ENCODE measurements at regions not wholly inside any gene's neighbourhood (a gene's known extent, or its start where the extent isn't known, plus 50 kb on each side); places are given as distances from the start of the nearest gene placed in this dataset.

GRCh38 chr3:146873748-146874147 is 268.6 kb upstream of the PLSCR5 start:
- no peak overlapping the region for H3K4me3 Mint-ChIP-seq
- H3K36me3 Mint-ChIP-seq (ENCODE audit: insufficient read depth in 2 of 2), result peaks cover 0 to 5% of the 10 kb centered on the region in 2 donors
- peaks cover 13 to 24% of the 10 kb centered on the region in 2 donors for H3K9me3 Mint-ChIP-seq
- no peak for ATAC-seq (replicated peaks in 1 of 2)
- no peak for DNase-seq
- H3K4me1 Mint-ChIP-seq (ENCODE audit: low read depth), result no peaks in the 10 kb centered on the region
- no peaks in the 10 kb centered on the region for H3K27me3 Mint-ChIP-seq (ENCODE audit: low read depth)
- H3K27ac Mint-ChIP-seq, result no peak overlapping the region

GRCh38 chr3:146865175-146865755 is 260.1 kb upstream of the PLSCR5 start:
- no peak for ATAC-seq (replicated peaks in 1 of 2)
- Mint-ChIP-seq H3K4me3 (no peak overlapping the region), H3K9me3 (peaks cover 0 to 5% of the 10 kb centered on the region in 2 donors), H3K27me3 (ENCODE audit: low read depth) (no peaks in the 10 kb centered on the region), H3K4me1 (ENCODE audit: low read depth) (no peaks in the 10 kb centered on the region), H3K27ac (no peak overlapping the region), H3K36me3 (ENCODE audit: insufficient read depth in 2 of 2) (no peaks in the 10 kb centered on the region)
- DNase-seq, result no peak

GRCh38 chr3:146861262-146861661 is 256.1 kb upstream of the PLSCR5 start:
- H3K4me1 Mint-ChIP-seq (ENCODE audit: low read depth), result no peaks in the 10 kb centered on the region
- ATAC-seq (replicated peaks in 1 of 2) (no peak), DNase-seq (no peak)
- H3K36me3 Mint-ChIP-seq (ENCODE audit: insufficient read depth in 2 of 2), result no peaks in the 10 kb centered on the region
- H3K9me3 Mint-ChIP-seq, result peaks cover 2 to 10% of the 10 kb centered on the region in 2 donors
- no peak overlapping the region for H3K27ac Mint-ChIP-seq
- no peak overlapping the region for H3K4me3 Mint-ChIP-seq
- no peaks in the 10 kb centered on the region for H3K27me3 Mint-ChIP-seq (ENCODE audit: low read depth)

GRCh38 chr3:146854523-146854922 is 249.4 kb upstream of the PLSCR5 start:
- ATAC-seq (replicated peaks in 1 of 2) (no peak), DNase-seq (no peak)
- H3K27ac Mint-ChIP-seq, result no peak overlapping the region
- H3K4me3 Mint-ChIP-seq, result no peak overlapping the region
- H3K36me3 Mint-ChIP-seq (ENCODE audit: insufficient read depth in 2 of 2), result no peaks in the 10 kb centered on the region
- no peaks in the 10 kb centered on the region for H3K4me1 Mint-ChIP-seq (ENCODE audit: low read depth)
- H3K27me3 Mint-ChIP-seq (ENCODE audit: low read depth), result no peaks in the 10 kb centered on the region
- peaks cover 2 to 14% of the 10 kb centered on the region in 2 donors for H3K9me3 Mint-ChIP-seq

- H3K4me1 Mint-ChIP-seq (ENCODE audit: low read depth), result no peaks in the 10 kb centered on the region
- ATAC-seq (replicated peaks in 1 of 2) (no peak), DNase-seq (no peak)
- no peaks in the 10 kb centered on the region for H3K36me3 Mint-ChIP-seq (ENCODE audit: insufficient read depth in 2 of 2)
- no peak overlapping the region for H3K27ac Mint-ChIP-seq
- no peak overlapping the region for H3K4me3 Mint-ChIP-seq
- peaks cover 2 to 9% of the 10 kb centered on the region in 2 donors for H3K9me3 Mint-ChIP-seq
- H3K27me3 Mint-ChIP-seq (ENCODE audit: low read depth), result no peaks in the 10 kb centered on the region
Measured at GRCh38 chr3:146851665-146852064, 246.5 kb upstream of the PLSCR5 start.

- Mint-ChIP-seq H3K36me3 (ENCODE audit: insufficient read depth in 2 of 2) (no peaks in the 10 kb centered on the region), H3K4me1 (ENCODE audit: low read depth) (no peaks in the 10 kb centered on the region), H3K27me3 (ENCODE audit: low read depth) (no peaks in the 10 kb centered on the region), H3K27ac (no peak overlapping the region), H3K4me3 (no peak overlapping the region), H3K9me3 (peaks cover 3 to 7% of the 10 kb centered on the region in 2 donors)
- no peak for DNase-seq
- no peak for ATAC-seq (replicated peaks in 1 of 2)
Measured at GRCh38 chr3:146845361-146845760, 240.2 kb upstream of the PLSCR5 start.

- H3K4me1 Mint-ChIP-seq (ENCODE audit: low read depth), result no peaks in the 10 kb centered on the region
- no peak for ATAC-seq (replicated peaks in 1 of 2)
- H3K4me3 Mint-ChIP-seq, result no peak overlapping the region
- no peak for DNase-seq
- peaks cover 3 to 7% of the 10 kb centered on the region in 2 donors for H3K9me3 Mint-ChIP-seq
- no peaks in the 10 kb centered on the region for H3K36me3 Mint-ChIP-seq (ENCODE audit: insufficient read depth in 2 of 2)
- H3K27ac Mint-ChIP-seq, result no peak overlapping the region
- H3K27me3 Mint-ChIP-seq (ENCODE audit: low read depth), result no peaks in the 10 kb centered on the region
Measured at GRCh38 chr3:146843476-146843875, 238.3 kb upstream of the PLSCR5 start.

- no peaks in the 10 kb centered on the region for H3K4me1 Mint-ChIP-seq (ENCODE audit: low read depth)
Measured at GRCh38 chr3:146839727-146840375, 234.7 kb upstream of the PLSCR5 start.

GRCh38 chr3:146838221-146838620 is 233.1 kb upstream of the PLSCR5 start:
- H3K27me3 Mint-ChIP-seq (ENCODE audit: low read depth), result no peaks in the 10 kb centered on the region
- no peak overlapping the region for H3K4me3 Mint-ChIP-seq
- H3K9me3 Mint-ChIP-seq, result peaks cover 3 to 9% of the 10 kb centered on the region in 2 donors
- no peaks in the 10 kb centered on the region for H3K4me1 Mint-ChIP-seq (ENCODE audit: low read depth)
- no peak overlapping the region for H3K27ac Mint-ChIP-seq
- ATAC-seq (replicated peaks in 1 of 2) (no peak), DNase-seq (no peak)
- no peaks in the 10 kb centered on the region for H3K36me3 Mint-ChIP-seq (ENCODE audit: insufficient read depth in 2 of 2)

More at GRCh38 chr3:146839727-146840375, 234.7 kb upstream of the PLSCR5 start:
- Mint-ChIP-seq H3K27ac (no peak overlapping the region), H3K36me3 (ENCODE audit: insufficient read depth in 2 of 2) (no peaks in the 10 kb centered on the region), H3K4me3 (no peak overlapping the region), H3K27me3 (ENCODE audit: low read depth) (no peaks in the 10 kb centered on the region), H3K9me3 (peaks cover 3 to 9% of the 10 kb centered on the region in 2 donors)
- ATAC-seq (replicated peaks in 1 of 2) (no peak), DNase-seq (no peak)

- H3K9me3 Mint-ChIP-seq, result peaks cover 4 to 6% of the 10 kb centered on the region in 2 donors
- no peak overlapping the region for H3K4me3 Mint-ChIP-seq
- no peaks in the 10 kb centered on the region for H3K4me1 Mint-ChIP-seq (ENCODE audit: low read depth)
- no peak for DNase-seq
- no peaks in the 10 kb centered on the region for H3K36me3 Mint-ChIP-seq (ENCODE audit: insufficient read depth in 2 of 2)
- H3K27me3 Mint-ChIP-seq (ENCODE audit: low read depth), result no peaks in the 10 kb centered on the region
- no peak overlapping the region for H3K27ac Mint-ChIP-seq
- ATAC-seq (replicated peaks in 1 of 2), result no peak
Measured at GRCh38 chr3:146834917-146835316, 229.8 kb upstream of the PLSCR5 start.

- Mint-ChIP-seq H3K4me3 (no peak overlapping the region), H3K4me1 (ENCODE audit: low read depth) (no peaks in the 10 kb centered on the region), H3K36me3 (ENCODE audit: insufficient read depth in 2 of 2) (no peaks in the 10 kb centered on the region), H3K9me3 (peaks cover 2 to 6% of the 10 kb centered on the region in 2 donors), H3K27me3 (ENCODE audit: low read depth) (no peaks in the 10 kb centered on the region), H3K27ac (no peak overlapping the region)
- DNase-seq, result no peak
- ATAC-seq (replicated peaks in 1 of 2), result no peak
Measured at GRCh38 chr3:146832857-146833458, 227.8 kb upstream of the PLSCR5 start.

- Mint-ChIP-seq H3K36me3 (ENCODE audit: insufficient read depth in 2 of 2) (no peaks in the 10 kb centered on the region), H3K27ac (no peak overlapping the region), H3K9me3 (peaks cover 2 to 3% of the 10 kb centered on the region in 2 donors), H3K4me1 (ENCODE audit: low read depth) (no peaks in the 10 kb centered on the region), H3K4me3 (no peak overlapping the region), H3K27me3 (ENCODE audit: low read depth) (no peaks in the 10 kb centered on the region)
- no peak for ATAC-seq (replicated peaks in 1 of 2)
- no peak for DNase-seq
Measured at GRCh38 chr3:146831659-146832058, 226.5 kb upstream of the PLSCR5 start.

- Mint-ChIP-seq H3K36me3 (ENCODE audit: insufficient read depth in 2 of 2) (no peaks in the 10 kb centered on the region), H3K27me3 (ENCODE audit: low read depth) (no peaks in the 10 kb centered on the region), H3K27ac (no peak overlapping the region), H3K4me1 (ENCODE audit: low read depth) (no peaks in the 10 kb centered on the region), H3K9me3 (peaks cover 2 to 3% of the 10 kb centered on the region in 2 donors), H3K4me3 (no peak overlapping the region)
- no peak for DNase-seq
- no peak for ATAC-seq (replicated peaks in 1 of 2)
Measured at GRCh38 chr3:146830231-146830630, 225.1 kb upstream of the PLSCR5 start.

All from activated T-cell treated with anti-CD3 and anti-CD28 coated beads, Interleukin-2, amount 50 U/mL, for 72 hours (primary cell).